ENCODE measurements at regions not wholly inside any gene's neighbourhood (a gene's known extent, or its start where the extent isn't known, plus 50 kb on each side); places are given as distances from the start of the nearest gene placed in this dataset.
"Not testable (repeated sequence)": the region's sequence is repeated elsewhere in the genome, so short reads cannot be mapped to it uniquely, and the experiment has no call there.

- H3K27me3 ChIP-seq (ENCODE audit: control insufficient read depth in 1 of 2, insufficient read depth in 2 of 2, low read length in 2 of 2), result peaks cover 0 to 2% of the 10 kb centered on the region in 2 donors
- no peaks in the 10 kb centered on the region for H3K9me3 ChIP-seq (ENCODE audit: control insufficient read depth in 2 of 2, low read length in 2 of 2)
- H3K4me3 ChIP-seq (ENCODE audit: low read length in 2 of 2), result no peak overlapping the region
- no peaks in the 10 kb centered on the region for H3K4me1 ChIP-seq (ENCODE audit: control insufficient read depth, insufficient read depth, low read length)
- no peaks in the 10 kb centered on the region for H3K36me3 ChIP-seq (ENCODE audit: control insufficient read depth in 2 of 2, insufficient read depth in 2 of 2, low read length in 2 of 2)
- H3K9ac ChIP-seq (ENCODE audit: low read length in 2 of 2), result no peak overlapping the region
- no peak overlapping the region for H3K27ac ChIP-seq (ENCODE audit: low read length)
Observed at GRCh38 chr4:42205541-42205940, 53.1 kb upstream of the BEND4 start.

- Histone ChIP-seq H3K4me1 (ENCODE audit: control insufficient read depth, insufficient read depth, low read length) (no peaks in the 10 kb centered on the region), H3K9me3 (ENCODE audit: control insufficient read depth in 2 of 2, low read length in 2 of 2) (no peaks in the 10 kb centered on the region), H3K27ac (ENCODE audit: low read length) (no peak overlapping the region), H3K27me3 (ENCODE audit: control insufficient read depth in 1 of 2, insufficient read depth in 2 of 2, low read length in 2 of 2) (no peaks in the 10 kb centered on the region), H3K4me3 (ENCODE audit: low read length in 2 of 2) (no peak overlapping the region), H3K36me3 (ENCODE audit: control insufficient read depth in 2 of 2, insufficient read depth in 2 of 2, low read length in 2 of 2) (no peaks in the 10 kb centered on the region), H3K9ac (ENCODE audit: low read length in 2 of 2) (no peak overlapping the region)
Observed at GRCh38 chr4:42216664-42217063, 64.2 kb upstream of the BEND4 start.

GRCh38 chr4:42225286-42225685 lies 72.8 kb upstream of the BEND4 start:
- Histone ChIP-seq H3K4me1 (ENCODE audit: control insufficient read depth, insufficient read depth, low read length) (no peaks in the 10 kb centered on the region), H3K27ac (ENCODE audit: low read length) (no peak overlapping the region), H3K9ac (ENCODE audit: low read length in 2 of 2) (no peak overlapping the region), H3K9me3 (ENCODE audit: control insufficient read depth in 2 of 2, low read length in 2 of 2) (peaks cover 0 to 4% of the 10 kb centered on the region in 2 donors), H3K36me3 (ENCODE audit: control insufficient read depth in 2 of 2, insufficient read depth in 2 of 2, low read length in 2 of 2) (no peaks in the 10 kb centered on the region), H3K4me3 (ENCODE audit: low read length in 2 of 2) (no peak overlapping the region), H3K27me3 (ENCODE audit: control insufficient read depth in 1 of 2, insufficient read depth in 2 of 2, low read length in 2 of 2) (peaks cover 0 to 3% of the 10 kb centered on the region in 2 donors)

- H3K9me3 ChIP-seq (ENCODE audit: control insufficient read depth in 2 of 2, low read length in 2 of 2), result no peaks in the 10 kb centered on the region
- H3K36me3 ChIP-seq (ENCODE audit: control insufficient read depth in 2 of 2, insufficient read depth in 2 of 2, low read length in 2 of 2), result no peaks in the 10 kb centered on the region
- no peak overlapping the region for H3K27ac ChIP-seq (ENCODE audit: low read length)
- no peaks in the 10 kb centered on the region for H3K27me3 ChIP-seq (ENCODE audit: control insufficient read depth in 1 of 2, insufficient read depth in 2 of 2, low read length in 2 of 2)
- no peak overlapping the region for H3K4me3 ChIP-seq (ENCODE audit: low read length in 2 of 2)
- H3K9ac ChIP-seq (ENCODE audit: low read length in 2 of 2), result no peak overlapping the region
- H3K4me1 ChIP-seq (ENCODE audit: control insufficient read depth, insufficient read depth, low read length), result no peaks in the 10 kb centered on the region
Observed at GRCh38 chr4:42234817-42235216, 82.4 kb upstream of the BEND4 start.

GRCh38 chr4:42235304-42236021 lies 83.0 kb upstream of the BEND4 start:
- Histone ChIP-seq H3K36me3 (ENCODE audit: control insufficient read depth in 2 of 2, insufficient read depth in 2 of 2, low read length in 2 of 2) (no peaks in the 10 kb centered on the region), H3K9me3 (ENCODE audit: control insufficient read depth in 2 of 2, low read length in 2 of 2) (peaks cover 0 to 3% of the 10 kb centered on the region in 2 donors), H3K9ac (ENCODE audit: low read length in 2 of 2) (no peak overlapping the region), H3K27me3 (ENCODE audit: control insufficient read depth in 1 of 2, insufficient read depth in 2 of 2, low read length in 2 of 2) (no peaks in the 10 kb centered on the region), H3K4me1 (ENCODE audit: control insufficient read depth, insufficient read depth, low read length) (no peaks in the 10 kb centered on the region), H3K4me3 (ENCODE audit: low read length in 2 of 2) (no peak overlapping the region), H3K27ac (ENCODE audit: low read length) (no peak overlapping the region)

- no peaks in the 10 kb centered on the region for H3K27me3 ChIP-seq (ENCODE audit: control insufficient read depth in 1 of 2, insufficient read depth in 2 of 2, low read length in 2 of 2)
- no peak overlapping the region for H3K4me3 ChIP-seq (ENCODE audit: low read length in 2 of 2)
Observed at GRCh38 chr4:42237010-42237409, 84.6 kb upstream of the BEND4 start.

GRCh38 chr4:42237451-42237850 lies 85.0 kb upstream of the BEND4 start:
- Histone ChIP-seq H3K36me3 (ENCODE audit: control insufficient read depth in 2 of 2, insufficient read depth in 2 of 2, low read length in 2 of 2) (no peaks in the 10 kb centered on the region), H3K4me3 (ENCODE audit: low read length in 2 of 2) (no peak overlapping the region), H3K27me3 (ENCODE audit: control insufficient read depth in 1 of 2, insufficient read depth in 2 of 2, low read length in 2 of 2) (no peaks in the 10 kb centered on the region), H3K9ac (ENCODE audit: low read length in 2 of 2) (no peak overlapping the region), H3K27ac (ENCODE audit: low read length) (no peak overlapping the region), H3K9me3 (ENCODE audit: control insufficient read depth in 2 of 2, low read length in 2 of 2) (peaks cover 0 to 3% of the 10 kb centered on the region in 2 donors), H3K4me1 (ENCODE audit: control insufficient read depth, insufficient read depth, low read length) (no peaks in the 10 kb centered on the region)

More at GRCh38 chr4:42237010-42237409, 84.6 kb upstream of the BEND4 start:
- Histone ChIP-seq H3K9ac (ENCODE audit: low read length in 2 of 2) (no peak overlapping the region), H3K4me1 (ENCODE audit: control insufficient read depth, insufficient read depth, low read length) (no peaks in the 10 kb centered on the region), H3K9me3 (ENCODE audit: control insufficient read depth in 2 of 2, low read length in 2 of 2) (peaks cover 0 to 3% of the 10 kb centered on the region in 2 donors), H3K27ac (ENCODE audit: low read length) (no peak overlapping the region), H3K36me3 (ENCODE audit: control insufficient read depth in 2 of 2, insufficient read depth in 2 of 2, low read length in 2 of 2) (no peaks in the 10 kb centered on the region)

- Histone ChIP-seq H3K4me1 (ENCODE audit: control insufficient read depth, insufficient read depth, low read length) (no peaks in the 10 kb centered on the region), H3K9ac (ENCODE audit: low read length in 2 of 2) (no peak overlapping the region), H3K9me3 (ENCODE audit: control insufficient read depth in 2 of 2, low read length in 2 of 2) (no peaks in the 10 kb centered on the region), H3K27ac (ENCODE audit: low read length) (no peak overlapping the region), H3K4me3 (ENCODE audit: low read length in 2 of 2) (no peak overlapping the region), H3K27me3 (ENCODE audit: control insufficient read depth in 1 of 2, insufficient read depth in 2 of 2, low read length in 2 of 2) (no peaks in the 10 kb centered on the region), H3K36me3 (ENCODE audit: control insufficient read depth in 2 of 2, insufficient read depth in 2 of 2, low read length in 2 of 2) (no peaks in the 10 kb centered on the region)
Observed at GRCh38 chr4:42248972-42249371, 96.5 kb upstream of the BEND4 start.

- Histone ChIP-seq H3K9ac (ENCODE audit: low read length in 2 of 2) (no peak overlapping the region), H3K27ac (ENCODE audit: low read length) (no peak overlapping the region), H3K4me3 (ENCODE audit: low read length in 2 of 2) (no peak overlapping the region), H3K4me1 (ENCODE audit: control insufficient read depth, insufficient read depth, low read length) (no peaks in the 10 kb centered on the region), H3K27me3 (ENCODE audit: control insufficient read depth in 1 of 2, insufficient read depth in 2 of 2, low read length in 2 of 2) (no peaks in the 10 kb centered on the region), H3K36me3 (ENCODE audit: control insufficient read depth in 2 of 2, insufficient read depth in 2 of 2, low read length in 2 of 2) (no peaks in the 10 kb centered on the region), H3K9me3 (ENCODE audit: control insufficient read depth in 2 of 2, low read length in 2 of 2) (no peaks in the 10 kb centered on the region)
Observed at GRCh38 chr4:42252315-42252714, 99.9 kb upstream of the BEND4 start.

GRCh38 chr4:42257645-42258044 lies 105.2 kb upstream of the BEND4 start:
- H3K4me3 ChIP-seq (ENCODE audit: low read length in 2 of 2); H3K9me3 ChIP-seq (ENCODE audit: control insufficient read depth in 2 of 2, low read length in 2 of 2); H3K4me1 ChIP-seq (ENCODE audit: control insufficient read depth, insufficient read depth, low read length); H3K9ac ChIP-seq (ENCODE audit: low read length in 2 of 2); H3K27ac ChIP-seq (ENCODE audit: low read length); H3K27me3 ChIP-seq (ENCODE audit: control insufficient read depth in 1 of 2, insufficient read depth in 2 of 2, low read length in 2 of 2); H3K36me3 ChIP-seq (ENCODE audit: control insufficient read depth in 2 of 2, insufficient read depth in 2 of 2, low read length in 2 of 2): not testable (repeated sequence)

GRCh38 chr4:42262701-42263490 lies 110.4 kb upstream of the BEND4 start:
- Histone ChIP-seq H3K36me3 (ENCODE audit: control insufficient read depth in 2 of 2, insufficient read depth in 2 of 2, low read length in 2 of 2) (no peaks in the 10 kb centered on the region), H3K9me3 (ENCODE audit: control insufficient read depth in 2 of 2, low read length in 2 of 2) (no peaks in the 10 kb centered on the region), H3K27me3 (ENCODE audit: control insufficient read depth in 1 of 2, insufficient read depth in 2 of 2, low read length in 2 of 2) (no peaks in the 10 kb centered on the region), H3K9ac (ENCODE audit: low read length in 2 of 2) (no peak overlapping the region), H3K4me1 (ENCODE audit: control insufficient read depth, insufficient read depth, low read length) (no peaks in the 10 kb centered on the region), H3K27ac (ENCODE audit: low read length) (no peak overlapping the region), H3K4me3 (ENCODE audit: low read length in 2 of 2) (no peak overlapping the region)

Data from stomach smooth muscle (tissue), 2 donors.